IMR-90 (cell line): ENCODE measurements at regions not wholly inside any gene's neighbourhood (a gene's known extent, or its start where the extent isn't known, plus 50 kb on each side); places are given as distances from the start of the nearest gene placed in this dataset.

Experiments
- ATAC-seq: fragments of 200-7000 bp; cut with Tn5 transposase; 2 replicates; pipeline ENCODE4 v1.9.1; 2020; ENCODE audit warnings: low read depth, mild to moderate bottlenecking, moderate library complexity
- BruUV-seq: library from RNA; stranded (reverse); fragments of 400-500 nt; replicated peaks from 2 replicates; lab custom pipeline; 2021; lab: Mats Ljungman, UMichigan
- CTCF ChIA-PET: fragments of 300-600 bp; formaldehyde crosslinking; extraction: SDS; loops from one replicate; lab custom pipeline; 2021; ENCODE audit warnings: antibody characterized with exemption; lab: Yijun Ruan, JAX
- POLR2A ChIA-PET: fragments of 300-600 bp; sonication (Branson Sonifier 250); formaldehyde crosslinking; loops from one replicate; lab custom pipeline; 2022; ENCODE audit warnings: antibody characterized with exemption; ENCODE audit not compliant: unreplicated experiment; lab: Charles Lee
- DNase-seq: peaks from one replicate; pipeline ENCODE4 v3.0.0; 2013
- H2AFZ ChIP-seq: replicated peaks from 2 replicates; pipeline ENCODE3; 2013; ENCODE audit warnings: low read length, mild to moderate bottlenecking; ENCODE audit not compliant: poor library complexity
- H2AK5ac ChIP-seq: 2 replicates; pipeline ENCODE4 v1.6.1; 2013; ENCODE audit warnings: low read depth, low read length, inconsistent platforms
- H2AK9ac ChIP-seq: replicated peaks from 2 replicates; pipeline ENCODE3; 2013; ENCODE audit warnings: mild to moderate bottlenecking, low read depth, low read length, moderate library complexity; ENCODE audit not compliant: poor library complexity
- H2BK120ac ChIP-seq: 2 replicates; pipeline ENCODE4 v1.6.1; 2013; ENCODE audit warnings: low read depth, low read length, inconsistent platforms
- H2BK15ac ChIP-seq: 3 replicates; pipeline ENCODE4 v1.6.1; 2013; ENCODE audit warnings: low read depth, low read length, inconsistent platforms
- H2BK20ac ChIP-seq: 2 replicates; pipeline ENCODE4 v1.6.1; 2013; ENCODE audit warnings: low read depth, mild to moderate bottlenecking, inconsistent platforms, low read length, moderate library complexity
- H2BK5ac ChIP-seq: 2 replicates; pipeline ENCODE4 v1.6.1; 2013; ENCODE audit warnings: mild to moderate bottlenecking, low read depth, low read length, inconsistent platforms; ENCODE audit not compliant: poor library complexity, severe bottlenecking
- H3K14ac ChIP-seq: replicated peaks from 2 replicates; pipeline ENCODE4 v1.6.1; 2013; ENCODE audit warnings: low read depth, low read length, inconsistent platforms
- H3K18ac ChIP-seq: 2 replicates; pipeline ENCODE4 v1.6.1; 2013; ENCODE audit warnings: low read depth, low read length, control low read depth
- H3K23ac ChIP-seq: 2 replicates; pipeline ENCODE4 v1.6.1; 2013; ENCODE audit warnings: low read depth, low read length, inconsistent platforms
- H3K27ac ChIP-seq: 2 replicates; pipeline ENCODE4 v1.5.1; 2013; ENCODE audit warnings: mild to moderate bottlenecking, control low read depth, low read length; ENCODE audit not compliant: insufficient read depth
- H3K27me3 ChIP-seq: 2 replicates; pipeline ENCODE4 v1.6.1; 2013; ENCODE audit warnings: low read length; ENCODE audit not compliant: control insufficient read depth, insufficient read depth
- H3K36me3 ChIP-seq: 2 replicates; pipeline ENCODE4 v1.6.1; 2013; ENCODE audit warnings: low read length, mixed read lengths; ENCODE audit not compliant: control insufficient read depth, insufficient read depth
- H3K4ac ChIP-seq: 2 replicates; pipeline ENCODE4 v1.6.1; 2013; ENCODE audit warnings: low read depth, low read length, inconsistent platforms
- H3K4me1 ChIP-seq: 2 replicates; pipeline ENCODE4 v1.6.1; 2013; ENCODE audit warnings: low read length, mixed read lengths; ENCODE audit not compliant: control insufficient read depth, insufficient read depth
- H3K4me2 ChIP-seq: 2 replicates; pipeline ENCODE4 v1.6.1; 2013; ENCODE audit warnings: low read depth, mild to moderate bottlenecking, control low read depth, low read length, moderate library complexity
- H3K4me3 ChIP-seq: 2 replicates; pipeline ENCODE4 v1.5.1; 2013; ENCODE audit warnings: low read depth, mild to moderate bottlenecking, control low read depth, low read length, moderate library complexity; ENCODE audit not compliant: insufficient read depth
- H3K56ac ChIP-seq: 2 replicates; pipeline ENCODE4 v1.6.1; 2013; ENCODE audit warnings: low read length, inconsistent platforms; ENCODE audit not compliant: insufficient read depth; ENCODE audit errors: extremely low read depth
- H3K79me1 ChIP-seq, 2 experiments: 2 replicates each; pipeline ENCODE4 v1.6.1; 2013; ENCODE audit warnings: low read length in 2 of 2, inconsistent platforms in 1 of 2, low read depth in 1 of 2
- H3K9ac ChIP-seq: 2 replicates; pipeline ENCODE4 v1.6.1; 2013; ENCODE audit warnings: low read depth, low read length, control low read depth
- H3K9me1 ChIP-seq: 2 replicates; pipeline ENCODE4 v1.6.1; 2013; ENCODE audit warnings: low read length, inconsistent platforms; ENCODE audit not compliant: insufficient read depth
- H3K9me3 ChIP-seq: 2 replicates; pipeline ENCODE4 v1.6.1; 2013; ENCODE audit warnings: low read length; ENCODE audit not compliant: control insufficient read depth, insufficient read depth
- H4K20me1 ChIP-seq: 2 replicates; pipeline ENCODE4 v1.6.1; 2013; ENCODE audit warnings: low read length, inconsistent platforms; ENCODE audit not compliant: insufficient read depth
- H4K5ac ChIP-seq: 2 replicates; pipeline ENCODE4 v1.6.1; 2013; ENCODE audit warnings: mild to moderate bottlenecking, low read depth, low read length, control low read depth
- H4K8ac ChIP-seq, 2 experiments: 2 replicates each; pipeline ENCODE4 v1.6.1; 2013; ENCODE audit warnings: low read depth in 2 of 2, low read length in 2 of 2, control low read depth in 1 of 2, inconsistent platforms in 1 of 2
- H4K91ac ChIP-seq: 2 replicates; pipeline ENCODE4 v1.6.1; 2013; ENCODE audit warnings: low read depth, low read length, inconsistent platforms; ENCODE audit not compliant: insufficient read depth
- BHLHE40 ChIP-seq: fragments of 150-350 bp; IDR thresholded peaks from 2 replicates; pipeline ENCODE4 v1.6.1; 2016; ENCODE audit warnings: mild to moderate bottlenecking, low read depth, low read length
- RAD21 ChIP-seq: IDR thresholded peaks from 2 replicates; pipeline ENCODE4 v1.6.1; 2012; ENCODE audit warnings: low read length, improper control_type of control experiment
- RCOR1 ChIP-seq: IDR thresholded peaks from 2 replicates; pipeline ENCODE4 v1.6.1; 2012; ENCODE audit warnings: mild to moderate bottlenecking, low read length, improper control_type of control experiment; ENCODE audit not compliant: insufficient replicate concordance
- dilution Hi-C: fragments of 300-500 bp; cut with HindIII; formaldehyde crosslinking; loops from one replicate; pipeline ENCODE4 v1.14.3; 2018; ENCODE audit warnings: low sequenced_read_pairs; ENCODE audit not compliant: unreplicated experiment
- in situ Hi-C: fragments of 300-500 bp; cut with MboI; formaldehyde crosslinking; loops from 3 replicates; pipeline ENCODE4 v1.14.3; 2019; ENCODE audit warnings: low sequenced_read_pairs, inconsistent platforms, mixed read lengths
- intact Hi-C: fragments of 100-400 bp; cut with micrococcal nuclease; formaldehyde crosslinking; loops from 2 replicates; pipeline ENCODE4 v1.10.0; 2022

DNA sequence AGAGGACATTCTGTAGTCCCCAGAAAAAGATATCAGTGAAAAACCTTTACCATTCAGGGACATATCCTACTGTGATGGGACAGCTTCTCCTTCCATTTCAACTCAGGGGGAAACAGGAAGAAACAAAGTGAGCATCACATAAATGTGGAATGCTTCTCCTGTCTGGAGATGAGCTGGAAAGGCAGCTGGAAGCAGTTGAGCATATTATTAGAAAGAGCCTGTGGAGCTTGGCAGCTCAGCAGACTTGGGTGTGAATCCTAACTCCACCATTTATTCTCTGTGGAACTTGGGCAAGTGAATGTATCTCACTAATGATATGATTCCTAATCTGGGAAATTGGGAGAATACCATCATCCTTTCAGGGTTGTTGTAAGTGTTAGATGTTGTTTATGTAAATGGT lies 232.1 kb upstream of the F9 start:
- CTCF ChIA-PET, result no interaction called here
- Histone ChIP-seq H3K56ac (no peak overlapping the region), H3K14ac (no peak overlapping the region), H3K23ac (no peak overlapping the region), H4K8ac (no peak overlapping the region), H2AFZ (no peak overlapping the region), H2BK5ac (no peak overlapping the region), H3K9me3 (no peaks in the 10 kb centered on the region), H3K9ac (no peak overlapping the region), H3K27me3 (no peaks in the 10 kb centered on the region), H4K91ac (no peak overlapping the region), H4K20me1 (no peaks in the 10 kb centered on the region), H2BK120ac (no peak overlapping the region), H3K79me1 (no peaks in the 10 kb centered on the region), H3K4me2 (no peak overlapping the region), H3K27ac (no peak overlapping the region), H3K4me1 (no peaks in the 10 kb centered on the region), H2AK9ac (no peak overlapping the region), H2BK15ac (no peak overlapping the region), H3K36me3 (no peaks in the 10 kb centered on the region), H3K4me3 (no peak overlapping the region), H2AK5ac (no peak overlapping the region), H2BK20ac (no peak overlapping the region), H3K9me1 (no peaks in the 10 kb centered on the region), H4K5ac (no peak overlapping the region), H3K4ac (no peak overlapping the region), H3K18ac (no peak overlapping the region)
- intact Hi-C loops, result no loop called here
- in situ Hi-C loops, result no loop called here
- ATAC-seq (no peak), DNase-seq (no peak)
- dilution Hi-C loops, result no loop called here
- BruUV-seq, result no TSS peak
- TF ChIP-seq RCOR1 (no peak), RAD21 (no peak), BHLHE40 (no peak)
- POLR2A ChIA-PET, result no interaction called here
